ENCODE measurements at regions not wholly inside any gene's neighbourhood (a gene's known extent, or its start where the extent isn't known, plus 50 kb on each side); places are given as distances from the start of the nearest gene placed in this dataset.

GRCh38 chr12:128205758-128206157 is 61.2 kb upstream of the TMEM132C start:
- Histone ChIP-seq H3K27me3 (ENCODE audit: low read depth, low read length) (no peaks in the 10 kb centered on the region), H3K36me3 (ENCODE audit: control insufficient read depth in 1 of 2, insufficient read depth in 2 of 2, low read length in 2 of 2) (no peaks in the 10 kb centered on the region), H3K4me3 (ENCODE audit: low read depth in 1 of 2, low read length in 2 of 2) (no peak overlapping the region), H3K4me1 (ENCODE audit: control insufficient read depth in 1 of 2, insufficient read depth in 2 of 2, low read length in 2 of 2) (no peaks in the 10 kb centered on the region), H3K27ac (ENCODE audit: low read length) (no peak overlapping the region), H3K9me3 (ENCODE audit: control insufficient read depth in 1 of 2, low read length in 2 of 2) (peaks cover 6 to 14% of the 10 kb centered on the region in 2 donors)

All from muscle layer of duodenum (tissue), 2 donors.